ENCODE measurements at regions not wholly inside any gene's neighbourhood (a gene's known extent, or its start where the extent isn't known, plus 50 kb on each side); places are given as distances from the start of the nearest gene placed in this dataset.

DNA sequence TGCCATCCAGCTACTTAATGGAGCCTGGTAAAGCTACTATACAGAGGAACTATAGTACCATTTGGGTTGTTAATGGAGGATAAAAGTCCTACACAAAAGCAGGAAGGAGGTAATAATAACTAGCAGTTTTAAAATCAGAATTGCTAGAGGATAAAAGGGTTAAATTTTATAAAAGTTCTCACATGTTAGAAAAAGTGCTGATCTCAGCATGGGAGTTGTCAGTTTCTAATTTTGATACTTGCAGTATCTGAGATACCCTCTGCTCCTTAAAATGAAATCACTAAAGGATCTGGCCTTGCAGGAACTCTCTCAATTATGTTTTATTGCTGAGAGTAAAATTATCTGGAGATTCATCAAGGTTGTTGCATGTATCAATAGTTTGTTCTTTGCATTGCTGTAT is 272.2 kb upstream of the GYPC start (continued):
- no peak for TF ChIP-seq ZNF462 (CRISPR knock-in tag; IDR thresholded peaks at IDR 0.05)
- TF ChIP-seq ETS1 (IDR thresholded peaks at IDR 0.05) = no peak
- no peak for TF ChIP-seq CREB1 (CRISPR knock-in tag; IDR thresholded peaks at IDR 0.05; ENCODE audit: low read depth)
- TF ChIP-seq NANOG (IDR thresholded peaks at IDR 0.05; ENCODE audit: borderline replicate concordance) = no peak

DNA sequence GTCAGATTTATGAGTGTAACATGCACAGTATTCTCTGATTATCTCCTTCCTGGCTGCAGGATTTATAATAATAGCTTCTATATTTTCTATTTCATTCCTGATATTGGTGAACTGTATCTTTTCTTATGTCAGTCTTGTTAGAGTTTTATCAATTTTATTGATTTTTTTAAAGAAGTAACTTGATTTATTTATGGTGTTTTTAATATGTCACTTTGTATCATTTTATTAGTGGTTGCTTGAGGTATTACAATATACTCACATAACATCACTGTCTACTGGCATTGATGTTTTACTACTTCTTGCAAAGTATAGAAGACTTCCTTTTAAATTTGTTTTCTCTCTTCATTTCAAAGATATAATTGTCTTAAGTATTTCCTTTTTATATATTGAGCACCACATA is 270.5 kb upstream of the GYPC start:
- DNase-seq (ENCODE audit: low spot score) = no peak
- no peak overlapping the region for H3K4me3 ChIP-seq
- Mint-ChIP-seq H3K27me3 (ENCODE audit: insufficient read depth, low read depth, poor library complexity) (peaks cover 4% of the 10 kb centered on the region), H3K9me3 (peaks cover 35% of the 10 kb centered on the region), H3K27ac (no peak overlapping the region), H3K36me3 (ENCODE audit: low read depth) (peaks cover 20% of the 10 kb centered on the region; the same call in 2 of the 3 replicates), H3K4me1 (no peaks in the 10 kb centered on the region), H3K4me3 (no peak overlapping the region)
- peaks cover 6% of the 10 kb centered on the region; the same call in 1 of the 2 replicates for H3K36me3 ChIP-seq (ENCODE audit: insufficient read depth)
- H3K27me3 ChIP-seq (ENCODE audit: insufficient read depth) = no peaks in the 10 kb centered on the region
- no peaks in the 10 kb centered on the region for H4K20me1 ChIP-seq (replicated peaks; ENCODE audit: insufficient read depth)
- H3K79me2 ChIP-seq (replicated peaks; ENCODE audit: insufficient read depth) = no peaks in the 10 kb centered on the region
- H3K4me1 ChIP-seq (ENCODE audit: insufficient read depth) = no peaks in the 10 kb centered on the region
- H3K9me2 ChIP-seq (ENCODE audit: insufficient read depth) = no peaks in the 10 kb centered on the region
- no peak for ATAC-seq
- H3K27ac ChIP-seq (ENCODE audit: low read depth) = no peak overlapping the region
- H3K4me2 ChIP-seq = no peak overlapping the region
- no peak overlapping the region for H2AFZ ChIP-seq
- H3F3A ChIP-seq (replicated peaks; ENCODE audit: low read depth) = no peaks in the 10 kb centered on the region
- TF ChIP-seq ETS1 (IDR thresholded peaks at IDR 0.05) (no peak), STAT1 (IDR thresholded peaks at IDR 0.05; ENCODE audit: unreplicated experiment) (no peak), CREB1 (CRISPR knock-in tag; IDR thresholded peaks at IDR 0.05; ENCODE audit: low read depth) (no peak), ZNF114 (CRISPR knock-in tag; IDR thresholded peaks at IDR 0.05) (no peak)
- TF ChIP-seq, protein P1, sequence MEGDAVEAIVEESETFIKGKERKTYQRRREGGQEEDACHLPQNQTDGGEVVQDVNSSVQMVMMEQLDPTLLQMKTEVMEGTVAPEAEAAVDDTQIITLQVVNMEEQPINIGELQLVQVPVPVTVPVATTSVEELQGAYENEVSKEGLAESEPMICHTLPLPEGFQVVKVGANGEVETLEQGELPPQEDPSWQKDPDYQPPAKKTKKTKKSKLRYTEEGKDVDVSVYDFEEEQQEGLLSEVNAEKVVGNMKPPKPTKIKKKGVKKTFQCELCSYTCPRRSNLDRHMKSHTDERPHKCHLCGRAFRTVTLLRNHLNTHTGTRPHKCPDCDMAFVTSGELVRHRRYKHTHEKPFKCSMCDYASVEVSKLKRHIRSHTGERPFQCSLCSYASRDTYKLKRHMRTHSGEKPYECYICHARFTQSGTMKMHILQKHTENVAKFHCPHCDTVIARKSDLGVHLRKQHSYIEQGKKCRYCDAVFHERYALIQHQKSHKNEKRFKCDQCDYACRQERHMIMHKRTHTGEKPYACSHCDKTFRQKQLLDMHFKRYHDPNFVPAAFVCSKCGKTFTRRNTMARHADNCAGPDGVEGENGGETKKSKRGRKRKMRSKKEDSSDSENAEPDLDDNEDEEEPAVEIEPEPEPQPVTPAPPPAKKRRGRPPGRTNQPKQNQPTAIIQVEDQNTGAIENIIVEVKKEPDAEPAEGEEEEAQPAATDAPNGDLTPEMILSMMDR (conservative IDR thresholded peaks at IDR 0.05; ENCODE audit: low read depth in 2 of 2) = no peak; a peak in 1 of 4 replicates
